SK-N-SH (cell line): ENCODE measurements at regions not wholly inside any gene's neighbourhood (a gene's known extent, or its start where the extent isn't known, plus 50 kb on each side); places are given as distances from the start of the nearest gene placed in this dataset.

ENCODE experiments used
- EP300 ChIP-seq, 2 experiments: IDR thresholded peaks; 2 replicates each; pipeline versions ENCODE4 v1.4.0 to v1.6.1; 2012; ENCODE audit warnings: borderline replicate concordance in 1 of 2, low read depth in 1 of 2, low read length in 1 of 2
- EZH2phosphoT487 ChIP-seq: fragments of 200-600 bp; sonication (generic); IDR thresholded peaks from 2 replicates; pipeline ENCODE4 v1.6.1; 2017; ENCODE audit warnings: low read depth, mixed run types, mild to moderate bottlenecking, antibody characterized with exemption, moderate library complexity, borderline replicate concordance
- TCF12 ChIP-seq: IDR thresholded peaks from 2 replicates; pipeline ENCODE4 v1.4.0; 2012
- TF ChIP-seq, protein P1 (sequence below): fragments of 200-600 bp; sonication (generic); IDR thresholded peaks from 2 replicates; pipeline ENCODE4 v1.6.1; 2017; ENCODE audit warnings: antibody characterized with exemption, mild to moderate bottlenecking, moderate library complexity

DNA sequence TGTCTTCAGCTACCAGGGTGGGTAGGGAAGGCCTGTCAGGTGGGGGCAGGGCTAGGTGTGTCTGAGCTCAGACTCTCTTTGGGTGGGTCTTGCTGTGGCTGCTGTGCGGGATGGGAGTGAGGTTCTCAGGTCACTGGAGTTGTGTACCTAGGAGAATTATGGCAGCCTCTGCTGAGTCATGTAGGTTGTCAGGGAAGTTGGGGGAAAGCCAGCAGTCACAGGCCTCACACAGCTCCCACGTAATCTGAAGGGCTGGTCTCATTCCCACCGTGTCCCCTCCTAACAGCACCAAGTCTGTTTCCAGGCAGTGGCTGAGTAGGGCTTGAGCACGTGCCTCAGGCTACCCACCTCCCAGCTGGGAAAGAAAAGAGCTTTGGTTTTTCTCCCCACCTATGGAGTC is 67.0 kb downstream of the CHCHD4 start:
- TF ChIP-seq EP300 (IDR thresholded peaks at IDR 0.05; ENCODE audit: borderline replicate concordance in 1 of 2, low read depth in 1 of 2, low read length in 1 of 2) (no peak), TCF12 (no peak), EZH2phosphoT487 (no peak)
- TF ChIP-seq, protein P1, sequence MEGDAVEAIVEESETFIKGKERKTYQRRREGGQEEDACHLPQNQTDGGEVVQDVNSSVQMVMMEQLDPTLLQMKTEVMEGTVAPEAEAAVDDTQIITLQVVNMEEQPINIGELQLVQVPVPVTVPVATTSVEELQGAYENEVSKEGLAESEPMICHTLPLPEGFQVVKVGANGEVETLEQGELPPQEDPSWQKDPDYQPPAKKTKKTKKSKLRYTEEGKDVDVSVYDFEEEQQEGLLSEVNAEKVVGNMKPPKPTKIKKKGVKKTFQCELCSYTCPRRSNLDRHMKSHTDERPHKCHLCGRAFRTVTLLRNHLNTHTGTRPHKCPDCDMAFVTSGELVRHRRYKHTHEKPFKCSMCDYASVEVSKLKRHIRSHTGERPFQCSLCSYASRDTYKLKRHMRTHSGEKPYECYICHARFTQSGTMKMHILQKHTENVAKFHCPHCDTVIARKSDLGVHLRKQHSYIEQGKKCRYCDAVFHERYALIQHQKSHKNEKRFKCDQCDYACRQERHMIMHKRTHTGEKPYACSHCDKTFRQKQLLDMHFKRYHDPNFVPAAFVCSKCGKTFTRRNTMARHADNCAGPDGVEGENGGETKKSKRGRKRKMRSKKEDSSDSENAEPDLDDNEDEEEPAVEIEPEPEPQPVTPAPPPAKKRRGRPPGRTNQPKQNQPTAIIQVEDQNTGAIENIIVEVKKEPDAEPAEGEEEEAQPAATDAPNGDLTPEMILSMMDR: no peak
